HepG2 (cell line): ENCODE measurements at regions not wholly inside any gene's neighbourhood (a gene's known extent, or its start where the extent isn't known, plus 50 kb on each side); places are given as distances from the start of the nearest gene placed in this dataset.

Experiments used
- ATAC-seq: fragments of 200-7000 bp; cut with Tn5 transposase; 3 replicates; pipeline ENCODE4 v1.9.1; 2020; ENCODE audit warnings: mild to moderate bottlenecking, moderate library complexity
- BruUV-seq: library from RNA; stranded (reverse); fragments of 400-500 nt; replicated peaks from 2 replicates; lab custom pipeline; 2021; lab: Mats Ljungman, UMichigan
- CTCF ChIA-PET: fragments of 300-600 bp; formaldehyde crosslinking; extraction: SDS; loops from one replicate; lab custom pipeline; 2021; ENCODE audit warnings: low total read pairs, inconsistent platforms, low intra/inter-chr PET ratio; lab: Yijun Ruan, JAX
- POLR2A ChIA-PET: fragments of 350-600 bp; sonication (Branson Sonifier 250); formaldehyde crosslinking; loops from one replicate; lab custom pipeline; 2020; ENCODE audit warnings: antibody characterized with exemption, inconsistent platforms; lab: Yijun Ruan, JAX
- DNase-seq: peaks from one replicate; pipeline ENCODE4 v3.0.0-alpha.2; 2015; ENCODE audit warnings: low spot score
- FAIRE-seq: peaks from 3 replicates; lab custom pipeline; 2011; peaks lifted over from hg19 to GRCh38; lab: Jason Lieb, UNC
- H2AFZ ChIP-seq: one replicate; pipeline ENCODE4 v1.6.1; 2011; ENCODE audit warnings: low read length, inconsistent platforms
- H3K27ac ChIP-seq: fragments of 300-600 bp; 3 replicates; pipeline ENCODE4 v1.8.0; 2011; ENCODE audit warnings: mixed run types, mild to moderate bottlenecking, mixed read lengths, low read length, inconsistent platforms; ENCODE audit not compliant: insufficient read depth; ENCODE audit errors: extremely low read length
- H3K27me3 ChIP-seq, 2 experiments: fragments of 200-600 bp in 1 of 2; 2 replicates in 1 of 2; 3 replicates in 1 of 2; pipeline versions ENCODE4 v1.6.0 to v1.8.0; 2011; ENCODE audit warnings: low read length in 2 of 2, mild to moderate bottlenecking in 2 of 2, moderate library complexity in 2 of 2, inconsistent platforms in 1 of 2; ENCODE audit not compliant: insufficient read depth in 2 of 2, control insufficient read depth in 1 of 2
- H3K36me3 ChIP-seq, 2 experiments: fragments of 200-600 bp in 1 of 2; replicated peaks in 1 of 2; 2 replicates in 1 of 2; 3 replicates in 1 of 2; pipeline versions ENCODE4 v1.5.1 to v1.8.0; 2011; ENCODE audit warnings: low read length in 2 of 2, inconsistent platforms in 1 of 2; ENCODE audit not compliant: insufficient read depth in 2 of 2, control insufficient read depth in 1 of 2
- H3K4me1 ChIP-seq: 2 replicates; pipeline ENCODE4 v1.5.1; 2012; ENCODE audit warnings: low read length, inconsistent platforms; ENCODE audit not compliant: insufficient read depth
- H3K4me2 ChIP-seq: 2 replicates; pipeline ENCODE4 v1.6.0; 2011; ENCODE audit warnings: low read depth, low read length, inconsistent platforms
- H3K4me3 ChIP-seq, 3 experiments: fragments of 200-600 bp in 1 of 3; sonication (generic), shearing (Covaris generic) in 1 of 3; replicated peaks in 1 of 3; 2 replicates each; pipeline ENCODE4 v1.5.1; 2011 to 2016; ENCODE audit warnings: low read length in 3 of 3, inconsistent platforms in 2 of 3, low read depth in 2 of 3, mild to moderate bottlenecking in 2 of 3, control low read depth in 1 of 3, mixed read lengths in 1 of 3; ENCODE audit not compliant: insufficient read depth in 1 of 3
- H3K79me2 ChIP-seq: one replicate; pipeline ENCODE4 v1.6.1; 2011; ENCODE audit warnings: low read length, inconsistent platforms; ENCODE audit not compliant: insufficient read depth
- H3K9ac ChIP-seq: 2 replicates; pipeline ENCODE4 v1.6.0; 2011; ENCODE audit warnings: mild to moderate bottlenecking, low read depth, low read length, inconsistent platforms; ENCODE audit not compliant: insufficient read depth
- H3K9me3 ChIP-seq: 2 replicates; pipeline ENCODE4 v1.5.1; 2012; ENCODE audit warnings: mild to moderate bottlenecking, low read length
- H4K20me1 ChIP-seq: 2 replicates; pipeline ENCODE4 v1.6.0; 2011; ENCODE audit warnings: inconsistent platforms, mild to moderate bottlenecking, low read length, moderate library complexity; ENCODE audit not compliant: insufficient read depth
- ARID4A ChIP-seq: sonication (generic); formaldehyde crosslinking; IDR thresholded peaks from 2 replicates; pipeline ENCODE4 v1.5.0; 2020; ENCODE audit warnings: mild to moderate bottlenecking, missing genetic modification reagents, borderline replicate concordance
- HHEX ChIP-seq: IDR thresholded peaks from 2 replicates; pipeline ENCODE4 v1.6.1; 2016; ENCODE audit warnings: control low read depth
- HOXA3 ChIP-seq: sonication (generic); formaldehyde crosslinking; IDR thresholded peaks from 2 replicates; pipeline ENCODE4 v1.5.0; 2020; ENCODE audit warnings: missing genetic modification reagents
- ZNF101 ChIP-seq: sonication (generic); formaldehyde crosslinking; IDR thresholded peaks from 2 replicates; pipeline ENCODE4 v1.4.0; 2020; ENCODE audit warnings: mild to moderate bottlenecking, low read depth, missing genetic modification reagents, borderline replicate concordance
- ZNF318 ChIP-seq: sonication (generic); formaldehyde crosslinking; IDR thresholded peaks from 2 replicates; pipeline ENCODE4 v1.4.0; 2020; ENCODE audit warnings: mild to moderate bottlenecking, missing genetic modification reagents
- ZNF354B ChIP-seq: sonication (generic); formaldehyde crosslinking; IDR thresholded peaks from 2 replicates; pipeline ENCODE4 v1.8.0; 2022; ENCODE audit warnings: mild to moderate bottlenecking, missing genetic modification reagents
- ZNF781 ChIP-seq: sonication (generic); formaldehyde crosslinking; IDR thresholded peaks from 2 replicates; pipeline ENCODE4 v1.5.1; 2020; ENCODE audit warnings: borderline replicate concordance, mild to moderate bottlenecking, missing genetic modification reagents; ENCODE audit errors: not compliant biosample characterization
- WGBS: methylation state at CpG from one replicate; pipeline ENCODE4 v1.1.6; 2017; ENCODE audit warnings: low lambda C conversion rate; 5-methylcytosine and 5-hydroxymethylcytosine counted together
- in situ Hi-C: cut with HindIII; loops from 2 replicates; pipeline ENCODE4 v1.10.0; 2017; ENCODE audit warnings: low pct_unique_long_range_greater_than_20kb; ENCODE audit not compliant: extremely low pct_ligation_motif_present
- intact Hi-C: fragments of 100-400 bp; cut with micrococcal nuclease; formaldehyde crosslinking; loops from one replicate; pipeline ENCODE4 v1.10.0; 2022; ENCODE audit not compliant: unreplicated experiment

GRCh38 chr9:113772121-113772810, 103.8 kb upstream of the ZNF618 start (continued):
- no peak for TF ChIP-seq ZNF354B (CRISPR knock-in tag)
- TF ChIP-seq HHEX (CRISPR knock-in tag), result no peak
- TF ChIP-seq ZNF781 (CRISPR knock-in tag), result no peak

- intact Hi-C loops, result no loop called here
- Histone ChIP-seq H3K27me3 (peaks cover 0 to 12% of the 10 kb centered on the region in 2 experiments; a peak in 2 of 5 replicates), H3K4me1 (no peaks in the 10 kb centered on the region), H3K9me3 (no peaks in the 10 kb centered on the region), H3K79me2 (no peaks in the 10 kb centered on the region), H3K27ac (no peak overlapping the region), H3K4me3 (no peak overlapping the region), H3K9ac (no peak overlapping the region), H3K36me3 (no peaks in the 10 kb centered on the region), H4K20me1 (no peaks in the 10 kb centered on the region), H2AFZ (no peak overlapping the region), H3K4me2 (no peak overlapping the region)
- in situ Hi-C loops, result no loop called here
- ChIA-PET POLR2A (no interaction called here), CTCF (no interaction called here)
- WGBS, result 0% methylated on average over 1 of the region's 1 CpG
- no TSS peak for BruUV-seq
- FAIRE-seq (no peak), DNase-seq (no peak), ATAC-seq (no peak)
- TF ChIP-seq HOXA3 (no peak), ZNF101 (CRISPR knock-in tag) (no peak), ARID4A (CRISPR knock-in tag) (no peak), ZNF318 (CRISPR knock-in tag) (no peak)
These were observed 101.1 kb upstream of the ZNF618 start for GRCh38 chr9:113774963-113775362.
